HepG2 (cell line): ENCODE measurements at regions not wholly inside any gene's neighbourhood (a gene's known extent, or its start where the extent isn't known, plus 50 kb on each side); places are given as distances from the start of the nearest gene placed in this dataset.

Experiments used
- ATAC-seq: fragments of 200-7000 bp; cut with Tn5 transposase; 3 replicates; pipeline ENCODE4 v1.9.1; 2020; ENCODE audit warnings: mild to moderate bottlenecking, moderate library complexity
- BruUV-seq: library from RNA; stranded (reverse); fragments of 400-500 nt; replicated peaks from 2 replicates; lab custom pipeline; 2021; lab: Mats Ljungman, UMichigan
- CTCF ChIA-PET: fragments of 300-600 bp; formaldehyde crosslinking; extraction: SDS; loops from one replicate; lab custom pipeline; 2021; ENCODE audit warnings: low total read pairs, inconsistent platforms, low intra/inter-chr PET ratio; lab: Yijun Ruan, JAX
- POLR2A ChIA-PET: fragments of 350-600 bp; sonication (Branson Sonifier 250); formaldehyde crosslinking; loops from one replicate; lab custom pipeline; 2020; ENCODE audit warnings: antibody characterized with exemption, inconsistent platforms; lab: Yijun Ruan, JAX
- DNase-seq: peaks from one replicate; pipeline ENCODE4 v3.0.0-alpha.2; 2015; ENCODE audit warnings: low spot score
- FAIRE-seq: peaks from 3 replicates; lab custom pipeline; 2011; peaks lifted over from hg19 to GRCh38; lab: Jason Lieb, UNC
- H2AFZ ChIP-seq: one replicate; pipeline ENCODE4 v1.6.1; 2011; ENCODE audit warnings: low read length, inconsistent platforms
- H3K27ac ChIP-seq: fragments of 300-600 bp; 3 replicates; pipeline ENCODE4 v1.8.0; 2011; ENCODE audit warnings: mixed run types, mild to moderate bottlenecking, mixed read lengths, low read length, inconsistent platforms; ENCODE audit not compliant: insufficient read depth; ENCODE audit errors: extremely low read length
- H3K27me3 ChIP-seq, 2 experiments: fragments of 200-600 bp in 1 of 2; 2 replicates in 1 of 2; 3 replicates in 1 of 2; pipeline versions ENCODE4 v1.6.0 to v1.8.0; 2011; ENCODE audit warnings: low read length in 2 of 2, mild to moderate bottlenecking in 2 of 2, moderate library complexity in 2 of 2, inconsistent platforms in 1 of 2; ENCODE audit not compliant: insufficient read depth in 2 of 2, control insufficient read depth in 1 of 2
- H3K36me3 ChIP-seq, 2 experiments: fragments of 200-600 bp in 1 of 2; replicated peaks in 1 of 2; 2 replicates in 1 of 2; 3 replicates in 1 of 2; pipeline versions ENCODE4 v1.5.1 to v1.8.0; 2011; ENCODE audit warnings: low read length in 2 of 2, inconsistent platforms in 1 of 2; ENCODE audit not compliant: insufficient read depth in 2 of 2, control insufficient read depth in 1 of 2
- H3K4me1 ChIP-seq: 2 replicates; pipeline ENCODE4 v1.5.1; 2012; ENCODE audit warnings: low read length, inconsistent platforms; ENCODE audit not compliant: insufficient read depth
- H3K4me2 ChIP-seq: 2 replicates; pipeline ENCODE4 v1.6.0; 2011; ENCODE audit warnings: low read depth, low read length, inconsistent platforms
- H3K4me3 ChIP-seq, 3 experiments: fragments of 200-600 bp in 1 of 3; sonication (generic), shearing (Covaris generic) in 1 of 3; replicated peaks in 1 of 3; 2 replicates each; pipeline ENCODE4 v1.5.1; 2011 to 2016; ENCODE audit warnings: low read length in 3 of 3, inconsistent platforms in 2 of 3, low read depth in 2 of 3, mild to moderate bottlenecking in 2 of 3, control low read depth in 1 of 3, mixed read lengths in 1 of 3; ENCODE audit not compliant: insufficient read depth in 1 of 3
- H3K79me2 ChIP-seq: one replicate; pipeline ENCODE4 v1.6.1; 2011; ENCODE audit warnings: low read length, inconsistent platforms; ENCODE audit not compliant: insufficient read depth
- H3K9ac ChIP-seq: 2 replicates; pipeline ENCODE4 v1.6.0; 2011; ENCODE audit warnings: mild to moderate bottlenecking, low read depth, low read length, inconsistent platforms; ENCODE audit not compliant: insufficient read depth
- H3K9me3 ChIP-seq: 2 replicates; pipeline ENCODE4 v1.5.1; 2012; ENCODE audit warnings: mild to moderate bottlenecking, low read length
- H4K20me1 ChIP-seq: 2 replicates; pipeline ENCODE4 v1.6.0; 2011; ENCODE audit warnings: inconsistent platforms, mild to moderate bottlenecking, low read length, moderate library complexity; ENCODE audit not compliant: insufficient read depth
- HNRNPL ChIP-seq: fragments of 200-400 bp; formaldehyde crosslinking; IDR thresholded peaks from 2 replicates; pipeline ENCODE4 v1.6.1; 2017; ENCODE audit warnings: mild to moderate bottlenecking, low read depth, low read length
- HOXA5 ChIP-seq: sonication (generic); formaldehyde crosslinking; IDR thresholded peaks from 2 replicates; pipeline ENCODE4 v1.4.0; 2020; ENCODE audit warnings: missing genetic modification reagents
- ZBTB20 ChIP-seq: sonication (generic); formaldehyde crosslinking; IDR thresholded peaks from 2 replicates; pipeline ENCODE4 v1.8.1; 2023; ENCODE audit warnings: missing genetic modification reagents, low read depth, mild to moderate bottlenecking, borderline replicate concordance
- ZMYM3 ChIP-seq: sonication (generic); formaldehyde crosslinking; IDR thresholded peaks from 2 replicates; pipeline ENCODE4 v1.5.1; 2020; ENCODE audit warnings: mild to moderate bottlenecking, missing genetic modification reagents
- ZNF383 ChIP-seq: sonication (generic); formaldehyde crosslinking; IDR thresholded peaks from 2 replicates; pipeline ENCODE4 v1.4.0; 2020; ENCODE audit warnings: missing genetic modification reagents, mild to moderate bottlenecking, borderline replicate concordance
- ZNF629 ChIP-seq: sonication (generic); formaldehyde crosslinking; conservative IDR thresholded peaks from 2 replicates; pipeline ENCODE4 v1.5.0; 2020; ENCODE audit warnings: missing genetic modification reagents
- ZNF770 ChIP-seq: sonication (generic); formaldehyde crosslinking; IDR thresholded peaks from 2 replicates; pipeline ENCODE4 v1.5.0; 2020; ENCODE audit warnings: mild to moderate bottlenecking, missing genetic modification reagents
- ZNF879 ChIP-seq: sonication (generic); formaldehyde crosslinking; IDR thresholded peaks from 2 replicates; pipeline ENCODE4 v1.8.1; 2023; ENCODE audit warnings: missing genetic modification reagents
- WGBS: methylation state at CpG from one replicate; pipeline ENCODE4 v1.1.6; 2017; ENCODE audit warnings: low lambda C conversion rate; 5-methylcytosine and 5-hydroxymethylcytosine counted together
- in situ Hi-C: cut with HindIII; loops from 2 replicates; pipeline ENCODE4 v1.10.0; 2017; ENCODE audit warnings: low pct_unique_long_range_greater_than_20kb; ENCODE audit not compliant: extremely low pct_ligation_motif_present
- intact Hi-C: fragments of 100-400 bp; cut with micrococcal nuclease; formaldehyde crosslinking; loops from one replicate; pipeline ENCODE4 v1.10.0; 2022; ENCODE audit not compliant: unreplicated experiment

GRCh38 chr12:124372831-124373230, 77.9 kb downstream of the RFLNA start:
- TF ChIP-seq ZMYM3 (CRISPR knock-in tag), result peak; percentile 52; the same call in 1 of the 2 replicates
- TF ChIP-seq ZNF383 (CRISPR knock-in tag), result no peak
- no peak for TF ChIP-seq ZNF879
- TF ChIP-seq HNRNPL, result 0 out of 2 replicates have a peak, but pooled peaks have one; percentile 31
- TF ChIP-seq HOXA5 (CRISPR knock-in tag), result no peak
- TF ChIP-seq ZNF770 (CRISPR knock-in tag), result no peak
- TF ChIP-seq ZBTB20 (CRISPR knock-in tag), result no peak
- TF ChIP-seq ZNF629 (CRISPR knock-in tag), result peak; percentile 93
- ATAC-seq (no peak), FAIRE-seq (no peak), DNase-seq (no peak)
- Histone ChIP-seq H3K9me3 (no peaks in the 10 kb centered on the region), H3K27ac (no peak overlapping the region), H2AFZ (no peak overlapping the region), H3K4me1 (peaks cover 51% of the 10 kb centered on the region), H3K36me3 (peaks cover 3 to 31% of the 10 kb centered on the region in 2 experiments; a peak in 3 of 5 replicates), H4K20me1 (no peaks in the 10 kb centered on the region), H3K4me3 (no peak overlapping the region), H3K4me2 (no peak overlapping the region), H3K9ac (no peak overlapping the region), H3K27me3 (no peaks in the 10 kb centered on the region), H3K79me2 (no peaks in the 10 kb centered on the region)
- BruUV-seq, result no TSS peak
- 95% methylated on average over 13 of the region's 13 CpGs for WGBS
- POLR2A ChIA-PET, result no interaction called here
- intact Hi-C loops, result no loop called here
- in situ Hi-C loops, result no loop called here
- CTCF ChIA-PET, result no interaction called here
